ENCODE measurements at regions not wholly inside any gene's neighbourhood (a gene's known extent, or its start where the extent isn't known, plus 50 kb on each side); places are given as distances from the start of the nearest gene placed in this dataset.

DNA sequence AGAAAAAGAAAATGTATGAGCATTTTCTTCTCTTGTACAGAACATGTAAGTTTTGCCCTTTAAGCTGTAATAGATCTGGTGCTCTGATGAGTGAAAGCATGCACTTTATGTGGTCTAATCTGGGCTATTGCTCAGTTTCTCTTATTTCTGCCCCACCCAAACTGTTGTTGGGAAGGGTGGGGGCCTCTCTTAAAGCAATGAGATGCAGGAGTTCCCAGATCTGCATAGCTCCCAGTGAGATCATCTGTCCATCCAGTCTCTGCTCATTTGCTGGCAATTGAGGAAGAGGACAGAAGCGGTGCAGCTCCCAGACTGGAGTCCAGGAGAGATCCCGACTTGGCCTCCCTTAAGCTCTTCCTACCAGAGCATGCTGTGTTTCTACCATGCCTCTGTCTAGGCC lies 114.9 kb upstream of the SORCS3 start:
- DNase-seq (ENCODE audit: insufficient read length, low spot score) (no peak), FAIRE-seq (no peak)
- TF ChIP-seq POLR2A (IDR thresholded peaks at IDR 0.05; ENCODE audit: low read depth, low read length) (no peak), PAX5 (IDR thresholded peaks at IDR 0.05; ENCODE audit: insufficient read depth, low read length, severe bottlenecking) (no peak), POLR2AphosphoS5 (IDR thresholded peaks at IDR 0.05; ENCODE audit: low read depth, low read length) (no peak), SPI1 (IDR thresholded peaks at IDR 0.05; ENCODE audit: low read depth, low read length) (no peak), TAF1 (IDR thresholded peaks at IDR 0.05; ENCODE audit: low read depth, low read length) (no peak), POU2F2 (IDR thresholded peaks at IDR 0.05; ENCODE audit: low read depth, low read length) (no peak)

DNA sequence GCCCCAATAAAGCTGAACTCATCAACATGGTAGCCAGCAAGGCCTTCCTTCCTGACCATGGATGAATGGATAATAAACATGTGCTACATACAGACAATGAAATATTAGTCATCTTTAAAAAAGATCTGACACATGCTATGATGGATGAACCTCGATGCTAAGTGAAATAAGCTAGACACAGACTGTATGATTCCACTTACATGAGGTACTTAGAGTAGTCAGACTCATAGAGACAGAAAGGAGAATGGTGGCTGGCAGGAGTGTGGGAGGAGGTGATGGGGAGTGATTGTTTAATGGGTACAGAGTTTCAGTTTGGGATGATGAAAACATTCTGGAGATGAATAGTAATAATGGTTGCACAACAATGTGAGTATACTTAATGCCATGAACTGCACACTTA lies 114.1 kb upstream of the SORCS3 start:
- TF ChIP-seq POLR2AphosphoS5 (IDR thresholded peaks at IDR 0.05; ENCODE audit: low read depth, low read length) (no peak), TAF1 (IDR thresholded peaks at IDR 0.05; ENCODE audit: low read depth, low read length) (no peak), POLR2A (IDR thresholded peaks at IDR 0.05; ENCODE audit: low read depth, low read length) (no peak), SPI1 (IDR thresholded peaks at IDR 0.05; ENCODE audit: low read depth, low read length) (no peak), POU2F2 (IDR thresholded peaks at IDR 0.05; ENCODE audit: low read depth, low read length) (no peak), PAX5 (IDR thresholded peaks at IDR 0.05; ENCODE audit: insufficient read depth, low read length, severe bottlenecking) (no peak)
- no peak for FAIRE-seq
- no peak for DNase-seq (ENCODE audit: insufficient read length, low spot score)

DNA sequence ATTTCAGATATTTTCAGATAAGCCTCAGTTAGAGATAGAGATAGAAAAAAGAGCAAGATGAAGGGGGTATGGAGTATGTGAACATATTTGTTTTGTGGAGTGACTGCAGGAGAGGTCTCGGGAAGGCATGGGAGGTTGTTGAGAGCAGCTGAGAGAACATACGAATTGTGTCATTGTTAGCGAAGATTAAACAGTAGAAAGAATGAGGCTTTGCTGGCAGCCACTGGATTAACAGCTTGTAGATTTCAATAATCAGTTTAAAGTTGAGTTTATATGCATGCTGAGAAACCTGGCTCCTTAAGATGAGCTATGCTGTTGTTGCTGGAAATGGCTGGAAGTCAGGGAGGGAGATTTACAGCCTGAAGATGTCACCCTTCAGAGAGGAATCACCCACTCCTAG lies 100.9 kb upstream of the SORCS3 start:
- TF ChIP-seq POLR2AphosphoS5 (IDR thresholded peaks at IDR 0.05; ENCODE audit: low read depth, low read length): no peak
- FAIRE-seq: no peak
- no peak for DNase-seq (ENCODE audit: insufficient read length, low spot score)

DNA sequence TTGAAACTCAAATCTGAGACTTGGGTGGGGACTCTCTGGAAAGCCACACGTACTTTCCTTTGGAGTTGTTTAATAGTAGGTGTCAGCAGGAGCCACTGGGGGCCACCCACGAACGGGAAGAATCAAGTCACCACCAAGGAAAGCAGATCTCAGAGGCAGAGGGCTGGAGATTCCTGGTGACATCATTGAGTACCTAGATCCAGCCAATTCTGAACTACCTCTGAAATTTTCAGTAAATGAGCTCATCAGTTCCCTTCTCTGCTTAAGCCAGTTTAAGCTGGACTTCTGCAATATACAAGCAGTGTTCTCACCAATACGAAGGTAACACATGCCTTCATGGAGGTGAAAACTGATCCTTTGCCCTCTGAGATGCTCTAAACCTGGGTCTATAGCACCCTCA lies 99.3 kb upstream of the SORCS3 start:
- TF ChIP-seq TAF1 (IDR thresholded peaks at IDR 0.05; ENCODE audit: low read depth, low read length): no peak
- DNase-seq (ENCODE audit: insufficient read length, low spot score) (no peak), FAIRE-seq (no peak)

DNA sequence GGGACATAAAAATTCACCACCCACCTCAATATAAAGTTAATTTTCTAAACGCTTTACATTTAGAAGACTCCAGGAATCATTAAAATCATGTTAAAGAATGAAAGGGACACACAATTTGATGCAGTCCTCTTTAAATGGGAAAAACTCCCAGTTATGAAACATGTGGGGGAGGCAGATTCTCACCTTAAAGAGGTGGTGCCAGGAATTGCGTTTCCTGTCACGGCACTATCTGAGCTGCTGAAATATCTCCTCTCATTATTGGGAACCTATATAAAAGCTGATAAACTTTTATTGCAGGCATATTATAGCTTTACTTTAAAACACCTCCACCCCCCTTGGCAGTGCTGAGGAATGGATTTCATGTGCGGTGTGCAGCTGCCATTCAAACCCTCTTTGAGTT lies 94.8 kb upstream of the SORCS3 start:
- FAIRE-seq (no peak), DNase-seq (ENCODE audit: insufficient read length, low spot score) (no peak)
- TF ChIP-seq POLR2A (IDR thresholded peaks at IDR 0.05; ENCODE audit: low read depth, low read length) (no peak), POLR2AphosphoS5 (IDR thresholded peaks at IDR 0.05; ENCODE audit: low read depth, low read length) (no peak), TAF1 (IDR thresholded peaks at IDR 0.05; ENCODE audit: low read depth, low read length) (no peak), SPI1 (IDR thresholded peaks at IDR 0.05; ENCODE audit: low read depth, low read length) (no peak), POU2F2 (IDR thresholded peaks at IDR 0.05; ENCODE audit: low read depth, low read length) (no peak), PAX5 (IDR thresholded peaks at IDR 0.05; ENCODE audit: insufficient read depth, low read length, severe bottlenecking) (no peak)

DNA sequence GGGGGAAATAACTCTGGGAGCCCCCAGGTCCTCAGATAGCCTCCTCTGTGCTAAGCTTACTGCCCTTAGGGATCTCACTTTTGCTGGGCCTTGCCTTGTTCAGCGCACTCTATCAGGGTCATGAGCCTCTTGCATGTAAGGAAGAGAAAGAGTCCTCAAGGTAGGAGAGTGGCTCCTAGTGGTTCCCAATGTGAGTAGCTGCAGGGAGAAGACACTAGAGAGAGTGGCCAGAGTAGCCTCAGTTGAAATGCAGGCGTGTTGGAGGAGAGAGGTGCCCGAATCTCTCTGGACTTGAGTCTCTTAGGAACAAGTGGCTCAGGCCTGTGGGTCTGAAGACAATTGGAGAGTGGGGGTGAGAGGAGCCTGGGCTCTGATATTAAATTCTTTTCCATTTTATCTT lies 94.3 kb upstream of the SORCS3 start:
- FAIRE-seq: no peak
- DNase-seq (ENCODE audit: insufficient read length, low spot score): no peak
- TF ChIP-seq TAF1 (IDR thresholded peaks at IDR 0.05; ENCODE audit: low read depth, low read length) (no peak), PAX5 (IDR thresholded peaks at IDR 0.05; ENCODE audit: insufficient read depth, low read length, severe bottlenecking) (no peak), POLR2A (IDR thresholded peaks at IDR 0.05; ENCODE audit: low read depth, low read length) (no peak), SPI1 (IDR thresholded peaks at IDR 0.05; ENCODE audit: low read depth, low read length) (no peak), POLR2AphosphoS5 (IDR thresholded peaks at IDR 0.05; ENCODE audit: low read depth, low read length) (no peak), POU2F2 (IDR thresholded peaks at IDR 0.05; ENCODE audit: low read depth, low read length) (no peak)

DNA sequence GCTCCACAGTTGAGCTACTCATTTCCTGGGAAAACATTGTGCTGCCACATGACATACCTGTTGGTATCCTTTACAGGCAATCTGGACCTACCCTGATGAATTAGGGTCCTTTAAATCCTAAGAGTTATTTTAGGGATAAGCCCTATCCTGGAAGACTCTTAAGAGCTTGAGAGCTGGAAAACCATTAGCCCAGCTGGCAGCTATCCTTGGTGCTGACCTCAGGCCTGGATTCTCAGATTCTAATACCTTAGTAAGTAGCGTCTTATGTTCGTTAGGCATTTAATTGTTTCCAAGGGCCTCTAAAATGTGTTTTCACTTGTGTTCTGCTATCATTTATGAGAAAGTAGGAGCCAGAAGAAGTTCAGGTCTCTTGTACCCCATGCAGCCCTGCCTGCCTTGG lies 93.0 kb upstream of the SORCS3 start:
- TF ChIP-seq POU2F2 (IDR thresholded peaks at IDR 0.05; ENCODE audit: low read depth, low read length) (no peak), TAF1 (IDR thresholded peaks at IDR 0.05; ENCODE audit: low read depth, low read length) (no peak), POLR2AphosphoS5 (IDR thresholded peaks at IDR 0.05; ENCODE audit: low read depth, low read length) (no peak), SPI1 (IDR thresholded peaks at IDR 0.05; ENCODE audit: low read depth, low read length) (no peak), PAX5 (IDR thresholded peaks at IDR 0.05; ENCODE audit: insufficient read depth, low read length, severe bottlenecking) (no peak), POLR2A (IDR thresholded peaks at IDR 0.05; ENCODE audit: low read depth, low read length) (no peak)
- DNase-seq (ENCODE audit: insufficient read length, low spot score): no peak
- no peak for FAIRE-seq

DNA sequence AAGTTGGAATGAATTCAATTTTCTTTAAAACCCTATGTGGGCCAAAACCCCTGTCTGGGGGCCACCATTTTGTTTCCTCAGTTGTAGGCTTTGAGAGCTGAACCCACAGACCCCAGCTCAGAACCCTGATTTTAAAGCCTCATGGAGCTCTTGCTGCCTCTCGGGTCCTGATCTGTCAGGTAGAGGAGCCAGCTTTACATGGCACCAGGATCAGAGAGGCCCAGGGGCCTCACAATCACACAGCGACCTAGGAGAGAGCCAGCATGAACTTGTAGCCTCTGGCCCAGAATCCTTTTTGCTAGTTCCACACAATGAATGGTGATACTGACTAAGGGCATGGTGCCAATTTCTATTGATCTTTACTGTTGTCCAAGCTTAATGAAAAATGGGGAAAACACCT lies 84.3 kb upstream of the SORCS3 start:
- DNase-seq (ENCODE audit: insufficient read length, low spot score) (no peak), FAIRE-seq (no peak)
- no peak for TF ChIP-seq POLR2AphosphoS5 (IDR thresholded peaks at IDR 0.05; ENCODE audit: low read depth, low read length)
- no peak for TF ChIP-seq POU2F2 (IDR thresholded peaks at IDR 0.05; ENCODE audit: low read depth, low read length)
- no peak for TF ChIP-seq PAX5 (IDR thresholded peaks at IDR 0.05; ENCODE audit: insufficient read depth, low read length, severe bottlenecking)
- no peak for TF ChIP-seq SPI1 (IDR thresholded peaks at IDR 0.05; ENCODE audit: low read depth, low read length)
- TF ChIP-seq TAF1 (IDR thresholded peaks at IDR 0.05; ENCODE audit: low read depth, low read length): no peak
- TF ChIP-seq POLR2A (IDR thresholded peaks at IDR 0.05; ENCODE audit: low read depth, low read length): no peak

DNA sequence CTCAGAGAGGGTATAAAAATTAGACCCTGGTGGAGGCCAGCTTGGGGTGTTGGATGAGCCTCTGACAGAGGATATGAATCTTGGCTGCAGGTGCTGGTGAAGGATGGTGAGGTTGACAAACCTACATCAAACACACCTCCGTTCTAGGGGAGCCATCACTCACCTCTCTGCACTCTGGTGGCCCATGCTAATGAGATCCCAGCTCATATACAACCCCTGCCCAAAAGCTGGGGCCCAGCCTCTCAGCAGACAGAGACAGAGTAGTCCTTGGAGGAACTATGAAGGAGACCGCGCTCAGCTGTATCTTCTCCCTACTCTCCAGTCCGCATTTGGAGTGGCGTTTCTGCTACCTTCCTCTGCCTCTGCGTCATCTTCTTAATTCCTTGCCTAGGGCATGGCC lies 83.1 kb upstream of the SORCS3 start:
- FAIRE-seq: no peak
- TF ChIP-seq POLR2A (IDR thresholded peaks at IDR 0.05; ENCODE audit: low read depth, low read length) (no peak), TAF1 (IDR thresholded peaks at IDR 0.05; ENCODE audit: low read depth, low read length) (no peak), POLR2AphosphoS5 (IDR thresholded peaks at IDR 0.05; ENCODE audit: low read depth, low read length) (no peak), PAX5 (IDR thresholded peaks at IDR 0.05; ENCODE audit: insufficient read depth, low read length, severe bottlenecking) (no peak), SPI1 (IDR thresholded peaks at IDR 0.05; ENCODE audit: low read depth, low read length) (no peak), POU2F2 (IDR thresholded peaks at IDR 0.05; ENCODE audit: low read depth, low read length) (no peak)
- DNase-seq (ENCODE audit: insufficient read length, low spot score): no peak

DNA sequence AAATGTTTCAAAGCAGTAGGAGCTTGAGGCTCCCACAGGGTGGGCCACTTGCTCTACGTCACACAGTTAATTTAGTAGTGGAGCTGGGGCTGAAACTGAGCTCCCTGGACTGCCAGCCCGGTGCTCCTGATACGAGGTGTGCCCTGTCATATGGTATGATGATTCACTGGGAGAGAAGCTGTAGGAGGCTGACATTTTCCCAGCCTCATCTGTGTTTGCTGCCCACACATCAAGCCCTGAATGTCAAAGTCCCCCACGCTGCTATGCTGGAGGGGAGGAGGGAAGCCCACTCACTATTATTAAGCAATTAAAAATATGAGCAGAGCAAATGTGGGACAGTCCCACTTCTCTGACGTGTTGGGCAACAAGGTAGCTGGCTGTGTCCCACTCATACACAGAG lies 81.2 kb upstream of the SORCS3 start:
- no peak for TF ChIP-seq POLR2A (IDR thresholded peaks at IDR 0.05; ENCODE audit: low read depth, low read length)
- TF ChIP-seq TAF1 (IDR thresholded peaks at IDR 0.05; ENCODE audit: low read depth, low read length): no peak
- TF ChIP-seq SPI1 (IDR thresholded peaks at IDR 0.05; ENCODE audit: low read depth, low read length): no peak
- TF ChIP-seq POLR2AphosphoS5 (IDR thresholded peaks at IDR 0.05; ENCODE audit: low read depth, low read length): no peak
- no peak for TF ChIP-seq PAX5 (IDR thresholded peaks at IDR 0.05; ENCODE audit: insufficient read depth, low read length, severe bottlenecking)
- TF ChIP-seq POU2F2 (IDR thresholded peaks at IDR 0.05; ENCODE audit: low read depth, low read length): no peak
- DNase-seq (ENCODE audit: insufficient read length, low spot score) (no peak), FAIRE-seq (no peak)

DNA sequence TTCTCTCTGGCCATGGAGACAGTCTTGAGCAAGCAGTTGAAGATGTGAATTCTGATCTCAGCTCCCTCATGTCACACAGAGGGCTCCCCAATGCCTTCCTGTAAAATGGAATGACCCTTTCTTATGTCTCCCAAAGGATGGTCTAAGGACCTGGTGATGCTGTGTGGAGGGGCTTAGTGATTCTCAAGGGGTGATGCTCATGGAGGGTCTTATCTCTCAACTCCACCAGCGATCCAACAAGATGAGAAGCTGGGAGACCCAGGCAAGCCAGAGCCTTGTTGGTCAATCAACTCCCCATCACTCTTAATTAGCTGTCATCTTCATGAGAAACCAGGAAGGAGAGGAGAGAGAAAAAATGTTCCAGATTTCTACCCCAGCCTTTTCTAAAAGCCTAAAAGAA lies 78.0 kb upstream of the SORCS3 start:
- TF ChIP-seq TAF1 (IDR thresholded peaks at IDR 0.05; ENCODE audit: low read depth, low read length): no peak
- no peak for TF ChIP-seq POU2F2 (IDR thresholded peaks at IDR 0.05; ENCODE audit: low read depth, low read length)
- no peak for TF ChIP-seq PAX5 (IDR thresholded peaks at IDR 0.05; ENCODE audit: insufficient read depth, low read length, severe bottlenecking)
- no peak for TF ChIP-seq POLR2A (IDR thresholded peaks at IDR 0.05; ENCODE audit: low read depth, low read length)
- no peak for TF ChIP-seq SPI1 (IDR thresholded peaks at IDR 0.05; ENCODE audit: low read depth, low read length)
- no peak for TF ChIP-seq POLR2AphosphoS5 (IDR thresholded peaks at IDR 0.05; ENCODE audit: low read depth, low read length)
- DNase-seq (ENCODE audit: insufficient read length, low spot score) (no peak), FAIRE-seq (no peak)
